Upper lobe of left lung (tissue), 4 donors: ENCODE measurements at regions not wholly inside any gene's neighbourhood (a gene's known extent, or its start where the extent isn't known, plus 50 kb on each side); places are given as distances from the start of the nearest gene placed in this dataset.

Experiments used
- CTCF ChIP-seq, 6 experiments: fragments of 450-650 bp in 4 of 6; fragments of 200-600 bp in 2 of 6; sonication (generic) in 2 of 6; IDR thresholded peaks; one replicate each; pipeline ENCODE4 v1.5.1; 2016 to 2019; ENCODE audit warnings: antibody characterized with exemption in 6 of 6
- EP300 ChIP-seq, 4 donors: sonication (generic); formaldehyde crosslinking; IDR thresholded peaks; one replicate each; pipeline ENCODE4 v1.5.1; 2017; ENCODE audit warnings: antibody characterized with exemption in 4 of 4, control low read depth in 2 of 4
- POLR2A ChIP-seq, 4 donors: fragments of 450-650 bp; IDR thresholded peaks; one replicate each; pipeline ENCODE4 v1.5.1; 2016 to 2017; ENCODE audit warnings: antibody characterized with exemption in 4 of 4, mild to moderate bottlenecking in 2 of 4
- POLR2AphosphoS5 ChIP-seq, 2 donors: sonication (generic); formaldehyde crosslinking; IDR thresholded peaks; one replicate each; pipeline ENCODE4 v1.5.1; 2017; ENCODE audit warnings: antibody characterized with exemption in 2 of 2

GRCh38 chr6:114764866-114765265 lies 422.0 kb upstream of the HS3ST5 start:
- no peak for TF ChIP-seq CTCF (IDR thresholded peaks at IDR 0.05)
- TF ChIP-seq POLR2AphosphoS5 (IDR thresholded peaks at IDR 0.05), result no peak
- TF ChIP-seq EP300 (IDR thresholded peaks at IDR 0.05), result no peak
- TF ChIP-seq POLR2A (IDR thresholded peaks at IDR 0.05), result no peak
